A673 (cell line): ENCODE measurements at regions not wholly inside any gene's neighbourhood (a gene's known extent, or its start where the extent isn't known, plus 50 kb on each side); places are given as distances from the start of the nearest gene placed in this dataset.

Source experiments
- EZH2 ChIP-seq: fragments of 200-600 bp; sonication (generic); IDR thresholded peaks from 2 replicates; pipeline ENCODE4 v1.6.1; 2017; ENCODE audit warnings: borderline replicate concordance, low read depth, mild to moderate bottlenecking, mixed read lengths, antibody characterized with exemption, low read length; ENCODE audit not compliant: poor library complexity, severe bottlenecking
- TF ChIP-seq, protein P1 (sequence below): fragments of 300-800, 200-600 bp; sonication (generic); conservative IDR thresholded peaks from 2 replicates; pipeline ENCODE4 v1.5.1; 2017; ENCODE audit warnings: low read depth, mild to moderate bottlenecking, antibody characterized with exemption, low read length, moderate library complexity, mixed read lengths

DNA sequence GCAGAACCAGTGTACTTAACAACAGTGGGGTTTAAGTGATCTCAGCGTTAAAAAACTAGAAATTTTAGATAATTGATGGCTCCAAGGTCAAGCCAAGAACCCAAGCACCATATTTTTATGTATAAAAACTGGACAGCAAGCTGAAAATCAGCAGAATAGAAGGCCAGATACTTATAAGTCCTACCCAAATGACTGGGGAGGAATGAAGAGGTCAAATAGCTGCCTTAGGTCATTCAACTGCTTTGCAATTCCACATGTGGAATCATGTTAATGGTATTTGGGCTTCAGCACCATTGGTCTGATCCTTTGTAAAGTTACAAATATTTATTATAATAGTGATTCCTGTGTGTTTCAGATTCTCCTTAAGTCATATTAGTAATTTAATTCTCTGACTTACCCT is 108.4 kb downstream of the FAT3 start:
- TF ChIP-seq, protein P1, sequence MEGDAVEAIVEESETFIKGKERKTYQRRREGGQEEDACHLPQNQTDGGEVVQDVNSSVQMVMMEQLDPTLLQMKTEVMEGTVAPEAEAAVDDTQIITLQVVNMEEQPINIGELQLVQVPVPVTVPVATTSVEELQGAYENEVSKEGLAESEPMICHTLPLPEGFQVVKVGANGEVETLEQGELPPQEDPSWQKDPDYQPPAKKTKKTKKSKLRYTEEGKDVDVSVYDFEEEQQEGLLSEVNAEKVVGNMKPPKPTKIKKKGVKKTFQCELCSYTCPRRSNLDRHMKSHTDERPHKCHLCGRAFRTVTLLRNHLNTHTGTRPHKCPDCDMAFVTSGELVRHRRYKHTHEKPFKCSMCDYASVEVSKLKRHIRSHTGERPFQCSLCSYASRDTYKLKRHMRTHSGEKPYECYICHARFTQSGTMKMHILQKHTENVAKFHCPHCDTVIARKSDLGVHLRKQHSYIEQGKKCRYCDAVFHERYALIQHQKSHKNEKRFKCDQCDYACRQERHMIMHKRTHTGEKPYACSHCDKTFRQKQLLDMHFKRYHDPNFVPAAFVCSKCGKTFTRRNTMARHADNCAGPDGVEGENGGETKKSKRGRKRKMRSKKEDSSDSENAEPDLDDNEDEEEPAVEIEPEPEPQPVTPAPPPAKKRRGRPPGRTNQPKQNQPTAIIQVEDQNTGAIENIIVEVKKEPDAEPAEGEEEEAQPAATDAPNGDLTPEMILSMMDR = no peak
- TF ChIP-seq EZH2 = no peak
